ENCODE measurements at regions not wholly inside any gene's neighbourhood (a gene's known extent, or its start where the extent isn't known, plus 50 kb on each side); places are given as distances from the start of the nearest gene placed in this dataset.

DNA sequence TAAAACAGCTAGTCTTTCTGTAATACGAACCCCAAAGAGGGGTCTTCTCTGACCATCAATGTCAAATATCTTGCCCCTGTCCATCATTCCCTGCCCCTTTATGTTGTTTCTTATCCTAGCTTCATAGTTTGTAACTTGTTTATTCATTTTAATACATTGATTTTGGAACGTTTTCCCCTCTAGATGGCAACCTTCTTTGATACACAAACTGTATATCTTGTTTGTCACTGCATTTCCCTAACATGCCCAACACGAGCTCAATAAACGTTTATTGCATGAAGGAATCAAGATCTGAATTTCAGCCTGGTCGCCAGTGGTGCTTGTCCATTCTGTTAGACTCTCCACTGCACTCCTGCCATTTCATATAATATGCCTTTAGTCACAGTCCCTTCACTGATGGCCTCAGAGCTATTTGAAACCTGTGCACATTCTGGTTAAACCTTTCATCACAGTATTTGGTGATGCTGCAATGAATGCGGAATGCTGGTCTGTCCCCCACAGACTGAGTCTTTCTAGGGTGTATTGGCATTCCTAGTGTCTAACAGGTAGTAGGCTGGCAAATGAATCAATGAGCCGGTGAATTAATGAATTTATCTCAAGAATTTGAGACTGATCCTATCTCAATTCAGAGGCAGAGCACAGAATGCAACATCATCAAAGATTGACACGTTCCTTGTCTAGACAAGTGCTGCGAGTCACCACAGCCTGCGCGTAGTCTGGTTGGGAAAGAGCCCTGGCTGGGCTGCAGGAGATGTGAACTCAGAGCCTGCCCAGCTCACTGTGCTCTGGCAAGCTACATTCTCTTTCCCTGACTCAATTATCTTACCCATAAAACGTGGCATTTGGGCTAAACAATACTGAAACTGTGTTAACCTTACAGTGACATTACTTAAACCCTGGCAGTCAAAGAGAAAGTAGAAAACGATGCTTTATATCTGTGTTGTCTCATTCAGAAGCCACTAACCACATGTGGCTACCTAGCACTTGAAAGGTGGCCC, 55.2 kb upstream of the FRMD4A start:
- Histone ChIP-seq H3K4me3 (ENCODE audit: low read depth, low read length) (no peak overlapping the region), H3K27me3 (ENCODE audit: control insufficient read depth, insufficient read depth, low read length) (no peaks in the 10 kb centered on the region), H3K36me3 (ENCODE audit: control insufficient read depth, insufficient read depth, low read length) (no peaks in the 10 kb centered on the region)
- no peak for TF ChIP-seq CTCF (IDR thresholded peaks at IDR 0.05; ENCODE audit: insufficient read depth, low read length, severe bottlenecking)
- peak; percentile 50 for FAIRE-seq
- DNase-seq (ENCODE audit: low read depth): peak; percentile 93

- H3K4me3 ChIP-seq (ENCODE audit: low read depth, low read length): no peak overlapping the region
- no peak for TF ChIP-seq CTCF (IDR thresholded peaks at IDR 0.05; ENCODE audit: insufficient read depth, low read length, severe bottlenecking)
- H3K27me3 ChIP-seq (ENCODE audit: control insufficient read depth, insufficient read depth, low read length): no peaks in the 10 kb centered on the region
- DNase-seq (ENCODE audit: low read depth): no peak
- no peak for FAIRE-seq
- H3K36me3 ChIP-seq (ENCODE audit: control insufficient read depth, insufficient read depth, low read length): no peaks in the 10 kb centered on the region
These were observed 54.2 kb upstream of the FRMD4A start for GRCh38 chr10:14384915-14385314.

DNA sequence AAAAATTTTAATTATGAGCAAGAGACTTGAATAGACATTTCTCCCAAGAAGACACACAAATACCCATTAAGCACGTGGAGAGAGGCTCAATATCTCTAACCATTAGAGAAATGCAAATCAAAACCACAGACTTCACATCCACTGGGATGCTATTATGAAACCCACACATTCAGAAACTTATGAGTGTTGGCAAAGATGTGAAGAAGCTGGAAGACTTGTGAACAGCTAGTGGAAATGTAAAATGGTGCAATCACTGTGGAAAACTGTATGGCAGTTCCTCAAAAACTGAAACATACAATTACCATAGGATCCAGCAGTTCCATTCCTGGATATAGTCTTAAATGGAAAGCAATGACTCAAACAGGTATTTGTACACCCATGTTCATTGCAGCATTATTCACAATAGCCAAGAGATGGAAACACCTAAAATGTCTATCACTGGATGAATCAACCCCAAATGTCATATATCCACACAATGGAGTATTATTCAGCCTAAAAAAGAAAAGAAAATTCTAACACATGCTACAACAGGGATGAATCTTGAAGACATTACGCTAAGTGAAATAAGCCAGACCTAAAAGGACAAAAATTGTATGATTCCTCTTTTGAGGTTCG, 53.5 kb upstream of the FRMD4A start:
- Histone ChIP-seq H3K4me3 (ENCODE audit: low read depth, low read length) (no peak overlapping the region), H3K36me3 (ENCODE audit: control insufficient read depth, insufficient read depth, low read length) (no peaks in the 10 kb centered on the region), H3K27me3 (ENCODE audit: control insufficient read depth, insufficient read depth, low read length) (no peaks in the 10 kb centered on the region)
- DNase-seq (ENCODE audit: low read depth) (peak; percentile 50), FAIRE-seq (no peak)
- no peak for TF ChIP-seq CTCF (IDR thresholded peaks at IDR 0.05; ENCODE audit: insufficient read depth, low read length, severe bottlenecking)

DNA sequence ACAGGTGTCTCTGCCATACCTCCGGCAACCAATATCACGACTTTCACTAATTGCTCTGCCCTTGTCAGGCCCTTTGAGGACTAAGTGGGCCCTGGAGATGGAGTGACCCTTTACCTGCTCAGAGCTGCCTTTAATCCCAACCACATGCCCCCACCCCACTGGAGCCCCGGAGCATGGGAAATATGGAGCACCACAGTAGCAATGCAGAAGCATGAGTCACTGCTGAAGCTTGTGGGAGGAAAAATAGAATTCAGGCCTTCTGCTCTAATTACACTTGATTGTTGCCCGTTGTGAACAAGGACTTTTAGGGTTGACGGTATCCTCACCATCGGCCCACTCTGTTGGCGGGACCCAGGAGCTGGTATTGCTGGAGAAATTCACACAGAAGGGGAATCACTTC, 52.5 kb upstream of the FRMD4A start:
- H3K4me3 ChIP-seq (ENCODE audit: low read depth, low read length): no peak overlapping the region
- DNase-seq (ENCODE audit: low read depth): peak; percentile 23
- no peaks in the 10 kb centered on the region for H3K27me3 ChIP-seq (ENCODE audit: control insufficient read depth, insufficient read depth, low read length)
- no peak for TF ChIP-seq CTCF (IDR thresholded peaks at IDR 0.05; ENCODE audit: insufficient read depth, low read length, severe bottlenecking)
- no peaks in the 10 kb centered on the region for H3K36me3 ChIP-seq (ENCODE audit: control insufficient read depth, insufficient read depth, low read length)
- no peak for FAIRE-seq

DNA sequence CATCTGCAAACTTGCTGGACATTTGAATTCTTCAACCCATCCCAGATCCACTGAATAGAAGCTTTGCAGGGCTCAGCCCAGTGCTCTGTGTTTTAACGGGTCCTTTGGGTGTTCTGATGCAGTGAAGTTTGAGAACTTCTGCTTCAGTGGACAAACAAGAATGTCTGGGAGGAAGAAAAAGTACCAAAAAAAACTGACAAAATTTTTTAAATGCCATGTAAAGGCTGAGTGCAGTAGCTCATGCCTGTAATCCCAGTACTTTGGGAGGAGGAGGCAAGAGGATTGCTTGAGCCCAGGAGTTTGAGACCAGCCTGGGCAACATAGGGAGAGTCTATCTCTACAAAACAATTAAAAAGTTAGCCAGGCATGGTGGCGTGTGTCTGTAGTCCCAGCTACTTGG, 51.8 kb upstream of the FRMD4A start:
- FAIRE-seq (no peak), DNase-seq (ENCODE audit: low read depth) (no peak)
- no peak overlapping the region for H3K4me3 ChIP-seq (ENCODE audit: low read depth, low read length)
- no peak for TF ChIP-seq CTCF (IDR thresholded peaks at IDR 0.05; ENCODE audit: insufficient read depth, low read length, severe bottlenecking)
- no peaks in the 10 kb centered on the region for H3K27me3 ChIP-seq (ENCODE audit: control insufficient read depth, insufficient read depth, low read length)
- no peaks in the 10 kb centered on the region for H3K36me3 ChIP-seq (ENCODE audit: control insufficient read depth, insufficient read depth, low read length)
